ENCODE measurements at regions not wholly inside any gene's neighbourhood (a gene's known extent, or its start where the extent isn't known, plus 50 kb on each side); places are given as distances from the start of the nearest gene placed in this dataset.

DNA sequence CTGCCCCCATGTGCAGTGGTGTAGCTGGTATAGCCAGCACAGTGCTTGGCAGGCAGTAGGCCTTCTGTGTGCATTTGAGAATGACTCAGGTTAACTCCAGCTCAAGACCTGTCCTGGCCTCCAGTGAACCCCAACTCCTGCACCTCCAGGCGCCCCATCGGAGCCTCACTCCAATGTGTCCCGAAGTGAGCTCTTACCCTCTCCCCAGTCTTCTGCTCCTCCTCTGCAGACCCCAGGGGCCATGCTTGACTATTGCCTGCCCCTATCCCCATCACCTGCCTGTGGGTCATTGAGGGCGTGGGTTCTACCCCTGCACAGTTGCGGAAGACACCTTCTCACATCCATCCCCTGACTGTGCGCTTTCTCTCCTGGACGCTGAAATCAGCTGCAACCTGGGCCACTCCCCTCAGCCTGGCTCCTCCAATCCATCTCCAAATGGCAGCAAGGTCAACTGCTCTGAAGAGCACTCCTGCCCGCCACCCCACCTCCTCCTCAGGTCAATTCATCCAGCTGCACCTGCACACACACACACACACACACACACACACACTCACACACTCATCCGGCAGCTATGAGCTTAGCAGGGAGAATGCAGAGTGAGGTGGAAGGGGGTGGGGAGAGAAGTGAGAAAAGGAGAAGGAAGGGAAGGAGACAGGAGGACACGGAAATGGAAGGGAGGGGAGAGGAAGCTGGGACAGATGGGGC, 130.3 kb upstream of the GLI2 start:
- Histone ChIP-seq H3K36me3 (no peaks in the 10 kb centered on the region), H3K27me3 (peaks cover 0 to 11% (median 0%) of the 10 kb centered on the region in 9 donors), H3K4me1 (peaks cover 0 to 14% (median 0%) of the 10 kb centered on the region in 12 donors), H3K9me3 (no peaks in the 10 kb centered on the region), H3K4me3 (no peak overlapping the region), H3K27ac (no peak overlapping the region)
- intact Hi-C loops (cut with DNase I), result no loop called here
- TF ChIP-seq POLR2A (IDR thresholded peaks at IDR 0.05) (no peak), CTCF (IDR thresholded peaks at IDR 0.05) (no peak)
- no peak for ATAC-seq
- peak in 1 of 5 donors; percentile 47 for DNase-seq
- WGBS, 4 donors, result 78 to 83% (median 79%) methylated on average over 10 of the region's 10 CpGs

DNA sequence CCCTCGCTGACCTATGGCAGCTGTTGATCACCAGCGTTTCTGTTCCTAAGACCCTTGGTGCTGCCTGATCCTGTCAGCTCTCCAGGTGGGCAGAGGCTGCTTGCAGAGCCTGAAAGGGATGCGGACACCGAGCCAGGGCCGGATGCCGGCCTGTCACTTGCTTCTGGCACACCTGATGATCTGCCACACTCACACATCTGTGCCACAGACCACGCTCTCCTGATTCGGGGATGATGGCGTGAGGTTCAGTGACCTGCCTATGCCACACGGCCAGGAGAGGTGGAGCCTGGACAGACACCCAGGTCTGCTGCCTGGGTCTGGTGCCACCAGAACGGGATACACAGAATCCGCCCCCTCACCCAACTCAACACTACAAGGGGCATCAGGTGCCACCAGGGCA, 129.4 kb upstream of the GLI2 start:
- H3K27ac ChIP-seq, result no peak overlapping the region
- ATAC-seq, result no peak
- TF ChIP-seq POLR2A (IDR thresholded peaks at IDR 0.05) (no peak), CTCF (IDR thresholded peaks at IDR 0.05) (no peak)
- H3K9me3 ChIP-seq, result no peaks in the 10 kb centered on the region
- peaks cover 0 to 11% (median 0%) of the 10 kb centered on the region in 9 donors for H3K27me3 ChIP-seq
- 80 to 100% (median 85%) methylated on average over 1 to 12 of the region's 12 CpGs for WGBS, 4 donors
- intact Hi-C loops (cut with DNase I), result no loop called here
- no peaks in the 10 kb centered on the region for H3K36me3 ChIP-seq
- peak in 1 of 5 donors; percentile 47 for DNase-seq
- H3K4me1 ChIP-seq, result peaks cover 0 to 14% (median 0%) of the 10 kb centered on the region in 12 donors
- no peak overlapping the region for H3K4me3 ChIP-seq

DNA sequence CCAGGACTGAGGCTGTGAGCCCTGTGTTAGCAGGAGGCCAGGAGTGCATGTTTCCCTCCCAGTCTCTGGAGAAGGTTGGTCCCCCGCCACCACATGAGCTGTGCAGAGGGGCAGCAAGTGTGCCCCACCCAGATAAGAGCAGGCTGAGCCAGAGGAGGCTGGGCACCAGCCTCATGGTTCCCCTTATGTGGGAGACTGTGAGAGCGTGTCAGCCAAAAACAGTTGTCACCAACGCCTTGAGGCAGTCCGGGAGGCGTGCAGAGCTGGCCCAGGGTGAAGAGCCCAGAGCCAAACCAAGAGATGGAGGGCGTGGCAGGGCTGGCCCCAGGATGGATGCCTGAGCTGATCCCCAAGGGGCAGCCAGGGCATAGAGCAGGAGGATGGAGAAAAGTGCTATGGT, 128.7 kb upstream of the GLI2 start:
- intact Hi-C loops (cut with DNase I), result no loop called here
- no peak for TF ChIP-seq CTCF (IDR thresholded peaks at IDR 0.05)
- no peak for TF ChIP-seq POLR2A (IDR thresholded peaks at IDR 0.05)
- 56 to 67% (median 65%) methylated on average over 6 of the region's 6 CpGs for WGBS, 4 donors
- ATAC-seq (peak in 3 of 4 donors; percentile 37 to 42 (median 42)), DNase-seq (peak in 1 of 5 donors; percentile 42)
- Histone ChIP-seq H3K36me3 (no peaks in the 10 kb centered on the region), H3K4me3 (no peak overlapping the region), H3K27me3 (peaks cover 0 to 11% (median 0%) of the 10 kb centered on the region in 9 donors), H3K27ac (no peak overlapping the region), H3K9me3 (no peaks in the 10 kb centered on the region), H3K4me1 (peaks cover 0 to 14% (median 0%) of the 10 kb centered on the region in 12 donors)

DNA sequence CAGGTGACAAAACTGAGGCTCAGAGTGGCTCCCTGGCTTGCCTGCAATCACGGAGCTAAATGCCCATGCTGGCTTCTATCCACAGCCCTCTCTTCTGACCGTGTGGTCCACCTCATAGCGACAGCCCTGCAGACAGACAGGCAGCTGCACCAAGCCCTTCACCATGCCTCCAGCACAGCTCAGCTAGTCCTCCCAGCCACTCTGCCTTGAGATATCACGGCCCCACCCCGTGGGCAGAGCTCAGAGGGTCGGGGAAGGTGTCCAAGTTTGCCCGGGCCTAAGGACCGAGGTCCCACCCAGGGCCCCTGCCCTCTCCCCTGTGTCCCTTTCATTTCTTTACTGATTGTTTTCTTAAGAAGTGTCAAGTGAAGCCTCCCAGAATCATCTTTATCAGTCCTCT, 128.2 kb upstream of the GLI2 start:
- ATAC-seq (no peak), DNase-seq (peak in 1 of 5 donors; percentile 50)
- intact Hi-C loops (cut with DNase I), result no loop called here
- no peak overlapping the region for H3K27ac ChIP-seq
- peaks cover 0 to 11% (median 0%) of the 10 kb centered on the region in 9 donors for H3K27me3 ChIP-seq
- no peaks in the 10 kb centered on the region for H3K36me3 ChIP-seq
- H3K4me3 ChIP-seq, result no peak overlapping the region
- H3K4me1 ChIP-seq, result peaks cover 0 to 14% (median 0%) of the 10 kb centered on the region in 12 donors
- 45 to 53% (median 49%) methylated on average over 8 of the region's 8 CpGs for WGBS, 4 donors
- no peaks in the 10 kb centered on the region for H3K9me3 ChIP-seq
- TF ChIP-seq POLR2A (IDR thresholded peaks at IDR 0.05) (no peak), CTCF (IDR thresholded peaks at IDR 0.05) (no peak)

Data from heart left ventricle (tissue), 16 donors.